Endothelial cell of umbilical vein (primary cell): ENCODE measurements at regions not wholly inside any gene's neighbourhood (a gene's known extent, or its start where the extent isn't known, plus 50 kb on each side); places are given as distances from the start of the nearest gene placed in this dataset.
"Not testable (repeated sequence)": the region's sequence is repeated elsewhere in the genome, so short reads cannot be mapped to it uniquely, and the experiment has no call there.

ENCODE experiments used
- BruUV-seq: library from RNA; stranded (reverse); fragments of 400-500 nt; replicated peaks from 2 replicates; lab custom pipeline; 2021; lab: Mats Ljungman, UMichigan
- CTCF ChIA-PET: fragments of 300-600, 350-600 bp; sonication (Branson Sonifier 250); formaldehyde crosslinking; loops from one replicate; lab custom pipeline; 2021; ENCODE audit warnings: antibody characterized with exemption, inconsistent platforms; lab: Charles Lee
- POLR2A ChIA-PET: fragments of 300-600, 350-600 bp; sonication (Branson Sonifier 250); formaldehyde crosslinking; loops from one replicate; lab custom pipeline; 2021; ENCODE audit warnings: antibody characterized with exemption, inconsistent platforms; lab: Charles Lee
- DNase-seq: peaks from one replicate; pipeline ENCODE4 v3.0.0-alpha.2; 2011; ENCODE audit warnings: low read depth, low spot score
- FAIRE-seq: peaks from 2 replicates; lab custom pipeline; 2011; peaks lifted over from hg19 to GRCh38; lab: Jason Lieb, UNC
- H2AFZ ChIP-seq: 2 replicates; pipeline ENCODE4 v1.6.0; 2012; ENCODE audit warnings: low read depth, low read length, control low read depth, inconsistent platforms
- H3K27ac ChIP-seq: 2 replicates; pipeline ENCODE4 v1.5.1; 2011; ENCODE audit warnings: low read depth, mild to moderate bottlenecking, control low read depth, low read length, moderate library complexity; ENCODE audit not compliant: insufficient read depth
- H3K27me3 ChIP-seq, 2 experiments: 2 replicates each; pipeline versions ENCODE4 v1.6.0 to v1.6.1; 2011; ENCODE audit warnings: low read length in 2 of 2, mixed read lengths in 1 of 2; ENCODE audit not compliant: control insufficient read depth in 2 of 2, insufficient read depth in 2 of 2
- H3K36me3 ChIP-seq, 2 experiments: 2 replicates in 1 of 2; 3 replicates in 1 of 2; pipeline ENCODE4 v1.5.1; 2011; ENCODE audit warnings: low read length in 2 of 2, mild to moderate bottlenecking in 1 of 2, moderate library complexity in 1 of 2; ENCODE audit not compliant: control insufficient read depth in 2 of 2, insufficient read depth in 2 of 2; ENCODE audit errors: extremely low read depth in 1 of 2
- H3K4me1 ChIP-seq: 3 replicates; pipeline ENCODE4 v1.5.1; 2011; ENCODE audit warnings: mild to moderate bottlenecking, low read length; ENCODE audit not compliant: control insufficient read depth, insufficient read depth; ENCODE audit errors: extremely low read depth
- H3K4me2 ChIP-seq: 2 replicates; pipeline ENCODE4 v1.6.1; 2011; ENCODE audit warnings: low read length, control low read depth, mixed read lengths; ENCODE audit not compliant: insufficient read depth
- H3K4me3 ChIP-seq, 3 experiments: fragments of 200-600 bp in 1 of 3; sonication (generic), shearing (Covaris generic) in 1 of 3; replicated peaks in 1 of 3; 2 replicates each; pipeline ENCODE4 v1.5.1; 2011 to 2016; ENCODE audit warnings: control low read depth in 3 of 3, low read length in 3 of 3, mild to moderate bottlenecking in 2 of 3, inconsistent platforms in 1 of 3, low read depth in 1 of 3, moderate library complexity in 1 of 3; ENCODE audit not compliant: insufficient read depth in 1 of 3
- H3K79me2 ChIP-seq: 2 replicates; pipeline ENCODE4 v1.6.0; 2012; ENCODE audit warnings: low read length, inconsistent platforms; ENCODE audit not compliant: control insufficient read depth, insufficient read depth
- H3K9ac ChIP-seq: replicated peaks from 2 replicates; pipeline ENCODE3; 2011; ENCODE audit warnings: low read length, control low read depth; ENCODE audit not compliant: insufficient read depth; ENCODE audit errors: extremely low read depth
- H3K9me1 ChIP-seq: replicated peaks from 3 replicates; pipeline ENCODE4 v1.6.0; 2011; ENCODE audit warnings: mild to moderate bottlenecking, low read length; ENCODE audit not compliant: control insufficient read depth, insufficient read depth; ENCODE audit errors: extremely low read depth
- H3K9me3 ChIP-seq: replicated peaks from 2 replicates; pipeline ENCODE4 v1.5.1; 2012; ENCODE audit warnings: low read length, inconsistent platforms; ENCODE audit not compliant: control insufficient read depth, insufficient read depth
- H4K20me1 ChIP-seq: replicated peaks from 2 replicates; pipeline ENCODE3; 2011; ENCODE audit warnings: mild to moderate bottlenecking, low read length; ENCODE audit not compliant: control insufficient read depth, insufficient read depth; ENCODE audit errors: extremely low read depth
- EZH2 ChIP-seq: IDR thresholded peaks from 2 replicates; pipeline ENCODE4 v1.6.1; 2012; ENCODE audit warnings: borderline replicate concordance, low read depth, mild to moderate bottlenecking, moderate library complexity, low read length, inconsistent platforms; ENCODE audit not compliant: severe bottlenecking
- FOS ChIP-seq: IDR thresholded peaks from 2 replicates; pipeline ENCODE4 v1.6.1; 2011; ENCODE audit warnings: mild to moderate bottlenecking, low read length, moderate library complexity, borderline replicate concordance; ENCODE audit not compliant: insufficient read depth
- GATA2 ChIP-seq: IDR thresholded peaks from 2 replicates; pipeline ENCODE4 v1.7.0; 2011; ENCODE audit warnings: low read depth, mild to moderate bottlenecking, moderate library complexity, mixed read lengths, low read length; ENCODE audit not compliant: insufficient read length, insufficient read depth
- JUN ChIP-seq: IDR thresholded peaks from 2 replicates; pipeline ENCODE4 v1.6.1; 2011; ENCODE audit warnings: borderline replicate concordance, low read depth; ENCODE audit not compliant: insufficient read length, insufficient read depth
- MYC ChIP-seq: IDR thresholded peaks from one replicate; pipeline ENCODE4 v1.6.1; 2011; ENCODE audit warnings: mild to moderate bottlenecking, low read depth, low read length
- POLR2A ChIP-seq: IDR thresholded peaks from 2 replicates; pipeline ENCODE4 v1.6.1; 2012; ENCODE audit warnings: low read depth, mild to moderate bottlenecking, control low read depth, low read length
- POLR2AphosphoS5 ChIP-seq: IDR thresholded peaks from 2 replicates; pipeline ENCODE4 v1.6.1; 2012; ENCODE audit warnings: low read depth, mild to moderate bottlenecking, control low read depth, low read length, moderate library complexity; ENCODE audit not compliant: insufficient read depth
- dilution Hi-C: fragments of 300-500 bp; cut with MboI; formaldehyde crosslinking; loops from one replicate; pipeline ENCODE4 v1.15.0; 2019; ENCODE audit warnings: low sequenced_read_pairs; ENCODE audit not compliant: extremely low pct_ligation_motif_present
- intact Hi-C: fragments of 100-400 bp; cut with micrococcal nuclease; formaldehyde crosslinking; loops from one replicate; pipeline ENCODE4 v1.10.0; 2022
- TF ChIP-seq, protein P1 (sequence below): IDR thresholded peaks from 2 replicates; pipeline ENCODE4 v1.6.1; 2011; ENCODE audit not compliant: insufficient read depth, insufficient read length
- TF ChIP-seq, protein P2 (sequence below), 2 donors: IDR thresholded peaks; 1 replicate in 1 of 2; 2 replicates in 1 of 2; pipeline ENCODE4 v1.5.1; 2011; ENCODE audit warnings: low read length in 2 of 2, mild to moderate bottlenecking in 2 of 2, moderate library complexity in 2 of 2, control low read depth in 1 of 2, inconsistent platforms in 1 of 2, low read depth in 1 of 2; ENCODE audit not compliant: insufficient read depth in 1 of 2; ENCODE audit errors: extremely low read depth in 1 of 2

DNA sequence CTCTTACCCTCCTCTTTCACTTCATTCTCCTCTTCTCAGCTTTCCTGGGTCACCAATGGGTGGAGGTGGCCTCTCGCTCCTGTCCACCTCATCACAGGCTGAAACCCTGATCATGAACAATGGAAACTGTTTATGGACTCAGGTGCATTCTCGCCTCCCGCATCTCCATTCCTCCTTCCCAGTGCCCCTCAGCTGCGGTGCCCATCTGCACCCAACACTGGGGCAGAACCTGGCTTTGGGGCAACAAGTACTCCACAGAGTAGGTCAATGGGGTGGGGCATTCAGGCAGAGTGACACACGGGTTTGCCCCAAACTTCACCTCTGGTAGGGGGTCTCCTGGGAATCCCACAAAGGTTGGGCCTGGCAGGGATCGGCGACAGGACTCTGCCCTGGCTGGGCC, 199.5 kb downstream of the RTP5 start:
- CTCF ChIA-PET, result no interaction called here
- no peak overlapping the region for H3K27ac ChIP-seq

DNA sequence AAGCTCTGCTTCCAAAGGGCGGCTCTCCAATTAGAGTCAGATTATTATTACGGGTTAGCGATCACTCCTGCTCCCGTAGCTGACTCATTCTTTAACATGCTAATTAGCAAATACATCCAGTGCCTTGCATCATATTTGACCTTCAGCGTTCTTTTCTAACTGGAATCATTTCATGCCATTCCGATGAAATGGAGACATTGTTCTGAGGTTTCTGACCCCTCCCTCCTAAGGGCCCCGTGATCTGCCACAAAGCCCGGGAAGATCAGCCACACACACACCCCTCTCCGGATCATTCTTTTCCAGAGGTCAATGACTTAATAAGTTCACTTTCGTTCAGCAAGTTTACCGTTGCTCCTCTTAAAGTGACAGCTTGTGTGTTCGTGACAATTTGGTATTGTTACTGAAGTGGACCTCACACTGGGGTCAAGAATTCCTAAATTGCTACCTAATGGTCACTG, 200.4 kb downstream of the RTP5 start:
- peak; percentile 72 for FAIRE-seq
- dilution Hi-C loops, H3K4me3 ChIP-seq: not testable (repeated sequence)

More for the DNA sequence above, 199.5 kb downstream of the RTP5 start:
- Histone ChIP-seq H3K27me3 (peaks cover 0 to 2% of the 10 kb centered on the region in 2 experiments), H3K9me1 (no peaks in the 10 kb centered on the region), H3K4me1 (no peaks in the 10 kb centered on the region), H3K79me2 (no peaks in the 10 kb centered on the region), H3K9ac (no peak overlapping the region), H3K4me3 (no peak overlapping the region), H2AFZ (no peak overlapping the region), H3K9me3 (no peaks in the 10 kb centered on the region), H3K36me3 (no peaks in the 10 kb centered on the region), H4K20me1 (no peaks in the 10 kb centered on the region), H3K4me2 (no peak overlapping the region)
- FAIRE-seq, result no peak
- TF ChIP-seq POLR2A (no peak), EZH2 (no peak), GATA2 (no peak), POLR2AphosphoS5 (no peak), FOS (no peak), MYC (no peak), JUN (no peak)
- TF ChIP-seq, protein P1, sequence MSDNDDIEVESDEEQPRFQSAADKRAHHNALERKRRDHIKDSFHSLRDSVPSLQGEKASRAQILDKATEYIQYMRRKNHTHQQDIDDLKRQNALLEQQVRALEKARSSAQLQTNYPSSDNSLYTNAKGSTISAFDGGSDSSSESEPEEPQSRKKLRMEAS, result no peak
- TF ChIP-seq, protein P2, sequence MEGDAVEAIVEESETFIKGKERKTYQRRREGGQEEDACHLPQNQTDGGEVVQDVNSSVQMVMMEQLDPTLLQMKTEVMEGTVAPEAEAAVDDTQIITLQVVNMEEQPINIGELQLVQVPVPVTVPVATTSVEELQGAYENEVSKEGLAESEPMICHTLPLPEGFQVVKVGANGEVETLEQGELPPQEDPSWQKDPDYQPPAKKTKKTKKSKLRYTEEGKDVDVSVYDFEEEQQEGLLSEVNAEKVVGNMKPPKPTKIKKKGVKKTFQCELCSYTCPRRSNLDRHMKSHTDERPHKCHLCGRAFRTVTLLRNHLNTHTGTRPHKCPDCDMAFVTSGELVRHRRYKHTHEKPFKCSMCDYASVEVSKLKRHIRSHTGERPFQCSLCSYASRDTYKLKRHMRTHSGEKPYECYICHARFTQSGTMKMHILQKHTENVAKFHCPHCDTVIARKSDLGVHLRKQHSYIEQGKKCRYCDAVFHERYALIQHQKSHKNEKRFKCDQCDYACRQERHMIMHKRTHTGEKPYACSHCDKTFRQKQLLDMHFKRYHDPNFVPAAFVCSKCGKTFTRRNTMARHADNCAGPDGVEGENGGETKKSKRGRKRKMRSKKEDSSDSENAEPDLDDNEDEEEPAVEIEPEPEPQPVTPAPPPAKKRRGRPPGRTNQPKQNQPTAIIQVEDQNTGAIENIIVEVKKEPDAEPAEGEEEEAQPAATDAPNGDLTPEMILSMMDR (IDR thresholded peaks at IDR 0.05; ENCODE audit: extremely low read depth in 1 of 2, insufficient read depth in 1 of 2, low read depth in 1 of 2, low read length in 2 of 2), result no peak
- POLR2A ChIA-PET, result no interaction called here
- no peak for DNase-seq
- no TSS peak for BruUV-seq
- intact Hi-C loops, result no loop called here
- dilution Hi-C loops, result no loop called here

DNA sequence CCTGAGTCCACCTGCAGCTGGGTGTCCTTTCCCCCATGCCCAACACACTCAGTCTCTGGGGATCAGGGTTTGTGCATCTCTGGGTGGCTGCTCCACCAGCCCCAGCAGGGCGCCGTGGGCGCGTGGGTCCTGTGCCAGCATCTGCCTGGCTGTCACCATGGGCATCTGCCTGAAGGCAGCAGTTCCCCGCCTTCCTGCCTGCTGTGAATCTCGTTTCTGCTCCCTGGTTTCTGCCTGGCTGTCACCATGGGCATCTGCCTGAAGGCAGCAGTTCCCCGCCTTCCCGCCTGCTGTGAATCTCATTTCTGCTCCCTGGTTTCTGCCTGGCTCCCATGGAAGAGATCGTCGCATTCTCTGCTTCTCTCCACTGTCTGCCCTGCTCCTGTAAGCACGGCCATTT, 201.2 kb downstream of the RTP5 start:
- BruUV-seq, H3K36me3 ChIP-seq, H3K27me3 ChIP-seq, H2AFZ ChIP-seq, H4K20me1 ChIP-seq, POLR2A ChIA-PET, DNase-seq, H3K9ac ChIP-seq, dilution Hi-C loops, H3K9me1 ChIP-seq, H3K27ac ChIP-seq, H3K79me2 ChIP-seq, FAIRE-seq, H3K9me3 ChIP-seq, CTCF ChIA-PET, H3K4me1 ChIP-seq, H3K4me2 ChIP-seq, intact Hi-C loops, H3K4me3 ChIP-seq: not testable (repeated sequence)

More for the DNA sequence above, 200.4 kb downstream of the RTP5 start:
- H3K79me2 ChIP-seq, H3K27me3 ChIP-seq, H3K9me3 ChIP-seq, H3K4me1 ChIP-seq, intact Hi-C loops, POLR2A ChIA-PET, H3K36me3 ChIP-seq, H3K4me2 ChIP-seq, BruUV-seq, H3K9me1 ChIP-seq, H3K27ac ChIP-seq, H4K20me1 ChIP-seq, H3K9ac ChIP-seq, H2AFZ ChIP-seq, CTCF ChIA-PET, DNase-seq: not testable (repeated sequence)
